SH-SY5Y (cell line): ENCODE measurements at regions not wholly inside any gene's neighbourhood (a gene's known extent, or its start where the extent isn't known, plus 50 kb on each side); places are given as distances from the start of the nearest gene placed in this dataset.

Experiments used
- GATA2 ChIP-seq: IDR thresholded peaks from 2 replicates; pipeline ENCODE4 v1.6.1; 2011; ENCODE audit warnings: mild to moderate bottlenecking, low read depth, low read length
- GATA3 ChIP-seq: IDR thresholded peaks from 2 replicates; pipeline ENCODE4 v1.6.1; 2011; ENCODE audit warnings: low read depth, mild to moderate bottlenecking, low read length, moderate library complexity

DNA sequence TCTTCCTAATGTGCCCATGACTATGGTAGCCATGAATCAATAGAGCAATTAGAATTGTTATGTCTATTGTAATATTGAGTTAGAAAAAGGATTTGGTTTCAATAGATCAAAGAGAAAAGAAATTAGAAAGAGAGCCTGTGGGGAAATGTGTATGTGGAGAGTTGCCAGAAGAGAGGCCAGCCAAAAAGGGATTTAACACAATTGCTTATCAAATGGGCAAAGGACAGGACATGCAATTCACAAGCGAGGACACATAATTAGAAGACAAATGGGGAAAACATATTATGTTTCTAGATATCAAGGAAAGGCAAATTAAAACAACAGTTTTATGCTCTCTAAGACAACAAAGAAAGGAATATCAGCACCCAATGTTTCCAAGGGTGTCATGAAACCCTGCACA lies 403.2 kb upstream of the KLHL29 start:
- no peak for TF ChIP-seq GATA2
- no peak for TF ChIP-seq GATA3

- TF ChIP-seq GATA2 (no peak), GATA3 (no peak)
Observed at GRCh38 chr2:22990246-22990645, 394.7 kb upstream of the KLHL29 start.

DNA sequence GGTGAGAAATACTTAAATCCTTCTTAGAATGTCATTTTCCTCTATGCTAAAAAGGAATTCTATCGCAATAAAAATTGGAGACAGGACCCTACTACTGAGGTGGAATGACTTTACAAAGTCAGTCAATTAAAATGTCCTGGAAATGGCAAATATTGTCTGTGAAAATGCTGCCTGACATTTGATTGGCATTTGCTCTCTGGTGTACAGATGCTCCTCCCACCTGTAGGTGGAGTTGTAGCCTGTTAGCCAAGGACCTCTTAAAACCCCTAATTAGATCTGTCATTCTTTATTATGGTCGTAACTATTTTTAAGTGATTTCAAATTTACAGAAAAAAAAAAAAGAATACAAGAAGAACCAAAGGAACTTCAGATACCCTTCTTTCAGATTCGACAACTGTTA lies 393.1 kb upstream of the KLHL29 start:
- TF ChIP-seq GATA3 (no peak), GATA2 (no peak)

DNA sequence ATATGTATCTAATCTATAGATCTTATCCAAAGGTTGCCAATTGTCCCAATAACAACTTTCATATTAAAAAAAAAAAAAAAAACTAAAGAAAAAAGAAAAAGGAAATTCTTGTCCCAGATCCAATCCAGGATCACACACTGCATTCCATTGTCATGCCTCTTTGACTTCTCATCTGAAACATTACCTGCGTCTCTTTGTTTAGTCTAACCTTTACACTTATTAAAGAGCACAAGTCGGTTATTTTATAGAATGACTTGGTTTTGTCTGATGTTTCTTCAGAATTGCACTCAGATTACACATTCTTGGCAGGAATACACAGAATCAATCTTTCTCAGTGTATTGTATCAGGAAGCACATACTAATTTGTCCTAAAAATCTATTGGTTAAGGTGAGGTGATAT lies 392.5 kb upstream of the KLHL29 start:
- TF ChIP-seq GATA2 (no peak), GATA3 (no peak)

DNA sequence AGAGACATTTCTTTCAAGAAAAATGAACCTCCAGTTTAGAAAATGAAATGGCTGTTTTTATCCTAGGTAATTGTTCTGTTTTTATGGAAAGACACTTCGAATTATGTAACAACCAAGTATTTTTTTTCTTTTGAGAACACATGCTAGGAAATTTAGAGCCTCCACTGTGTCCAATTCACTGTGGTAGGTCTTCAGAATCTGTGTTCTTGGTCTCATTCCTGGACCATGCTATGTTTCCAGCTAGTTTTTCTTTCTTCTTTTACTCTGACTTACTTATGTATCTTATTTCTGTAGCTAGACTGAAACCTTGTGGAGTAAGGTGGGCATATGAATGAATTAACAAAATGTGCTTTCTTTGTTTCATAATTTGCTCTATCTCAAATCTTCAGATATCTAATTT lies 391.7 kb upstream of the KLHL29 start:
- no peak for TF ChIP-seq GATA2
- TF ChIP-seq GATA3: no peak

- TF ChIP-seq GATA2 (peak; percentile 40), GATA3 (no peak)
Observed at GRCh38 chr2:22995576-22995975, 389.4 kb upstream of the KLHL29 start.

- TF ChIP-seq GATA2 (no peak), GATA3 (no peak)
Observed at GRCh38 chr2:22996911-22997310, 388.1 kb upstream of the KLHL29 start.

DNA sequence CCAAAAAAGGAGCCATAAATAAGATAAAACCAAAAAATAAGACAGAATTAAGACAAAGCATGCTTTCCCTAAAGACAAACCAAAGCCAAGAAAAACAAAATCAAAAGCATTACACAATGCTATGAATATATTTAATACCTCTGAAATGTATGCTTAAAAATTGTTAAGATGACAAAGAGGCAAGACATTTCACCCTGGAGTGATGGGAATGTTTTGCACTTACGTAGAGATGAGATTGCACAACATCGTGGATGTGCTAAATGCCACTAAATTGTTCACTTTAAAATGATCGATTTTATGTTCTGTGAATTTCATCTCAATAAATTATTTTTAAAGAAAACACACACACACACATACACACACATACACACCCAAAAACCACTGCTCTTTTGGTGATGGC lies 386.6 kb upstream of the KLHL29 start:
- TF ChIP-seq GATA2 (no peak), GATA3 (no peak)

- no peak for TF ChIP-seq GATA3
- no peak for TF ChIP-seq GATA2
Observed at GRCh38 chr2:22999951-23000350, 385.0 kb upstream of the KLHL29 start.

DNA sequence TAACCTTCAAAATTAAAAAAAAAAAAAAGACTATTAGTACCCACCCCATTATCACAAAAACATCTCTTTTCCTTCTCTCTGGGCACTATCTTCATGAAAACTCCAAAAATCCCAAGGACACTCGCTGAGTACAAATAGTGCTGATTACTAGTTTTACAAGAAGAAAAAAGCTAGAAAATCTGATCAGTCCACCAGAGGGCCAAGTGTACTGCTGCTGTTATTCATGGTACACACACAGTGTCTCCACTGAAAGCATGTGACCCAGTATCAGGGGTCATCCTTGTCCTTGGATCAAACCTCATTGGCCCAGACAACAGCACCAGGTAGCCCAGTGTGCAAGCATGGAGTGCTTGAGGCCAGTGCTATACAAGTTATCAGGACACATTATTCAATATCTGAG lies 382.7 kb upstream of the KLHL29 start:
- TF ChIP-seq GATA3: no peak
- no peak for TF ChIP-seq GATA2

DNA sequence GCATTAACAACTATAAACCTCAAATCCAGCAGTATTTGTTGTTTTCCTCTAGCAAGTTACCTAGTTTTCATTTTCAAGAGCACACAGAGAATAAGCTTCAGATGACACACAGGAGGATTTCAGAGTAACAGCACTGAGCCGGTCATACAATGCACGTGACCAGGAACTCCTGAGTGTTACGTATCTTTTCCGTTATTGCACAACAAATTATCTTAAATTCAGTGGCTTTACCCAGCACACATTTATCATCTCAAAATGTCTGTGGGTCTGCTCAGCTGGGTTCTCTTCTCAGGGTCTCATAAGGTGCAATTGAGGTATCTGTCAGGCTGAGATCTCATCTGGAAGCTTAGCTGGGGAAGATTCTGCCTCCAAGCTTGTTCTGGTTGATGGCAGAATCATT lies 379.5 kb upstream of the KLHL29 start:
- TF ChIP-seq GATA2: no peak
- no peak for TF ChIP-seq GATA3

DNA sequence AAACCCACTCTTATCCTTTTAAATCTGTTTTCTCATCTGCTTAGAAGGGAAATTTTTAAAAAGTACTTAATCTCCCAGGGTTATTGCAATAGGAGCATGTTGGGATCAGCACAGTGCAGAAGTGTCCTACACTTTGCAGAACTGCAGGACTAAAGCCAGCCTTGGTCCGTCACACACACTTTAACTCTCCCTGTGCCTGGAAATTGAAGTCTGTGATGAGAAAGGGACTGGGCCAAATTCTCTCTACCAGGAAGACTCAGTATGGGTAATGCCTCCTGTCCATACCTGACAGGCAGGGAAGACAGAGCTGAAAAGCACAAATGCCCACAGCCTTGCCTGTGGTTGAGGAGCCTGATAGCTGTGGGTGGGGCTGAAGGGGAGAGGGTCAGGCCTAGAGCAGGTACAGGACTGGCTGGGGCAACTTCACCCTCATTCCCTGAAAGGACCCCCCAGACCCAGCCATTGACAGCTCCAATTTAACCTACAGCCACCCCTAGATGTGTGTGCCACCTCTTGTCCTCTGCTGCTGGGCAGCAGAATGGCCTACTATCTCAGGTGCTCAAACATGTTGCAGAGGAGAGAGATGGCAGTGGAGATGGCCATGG lies 377.2 kb upstream of the KLHL29 start:
- TF ChIP-seq GATA2: no peak
- TF ChIP-seq GATA3: no peak

DNA sequence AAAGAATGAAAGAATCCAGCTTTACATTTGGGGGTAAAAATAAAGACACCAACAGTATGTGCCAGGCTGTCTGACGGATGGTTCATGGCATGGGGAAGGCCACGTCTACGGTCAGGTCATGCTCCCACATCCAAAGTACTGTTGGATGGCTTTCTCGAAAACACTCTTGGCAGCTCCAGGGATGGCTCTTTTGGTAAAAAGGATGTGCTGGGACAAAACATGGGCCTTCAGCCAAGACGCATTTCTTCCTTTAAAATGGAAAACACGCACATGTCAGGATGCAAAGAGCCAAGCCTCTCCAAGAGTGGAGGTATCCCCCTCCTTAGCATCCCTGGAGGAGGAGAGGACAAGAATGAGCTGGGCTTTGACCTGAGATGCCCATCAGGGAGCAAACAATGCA lies 376.5 kb upstream of the KLHL29 start:
- TF ChIP-seq GATA3 (no peak), GATA2 (no peak)

GRCh38 chr2:23008951-23009350 lies 376.0 kb upstream of the KLHL29 start:
- no peak for TF ChIP-seq GATA2
- TF ChIP-seq GATA3: no peak

- TF ChIP-seq GATA2: no peak
- TF ChIP-seq GATA3: no peak
Observed at GRCh38 chr2:23009545-23010149, 375.3 kb upstream of the KLHL29 start.

DNA sequence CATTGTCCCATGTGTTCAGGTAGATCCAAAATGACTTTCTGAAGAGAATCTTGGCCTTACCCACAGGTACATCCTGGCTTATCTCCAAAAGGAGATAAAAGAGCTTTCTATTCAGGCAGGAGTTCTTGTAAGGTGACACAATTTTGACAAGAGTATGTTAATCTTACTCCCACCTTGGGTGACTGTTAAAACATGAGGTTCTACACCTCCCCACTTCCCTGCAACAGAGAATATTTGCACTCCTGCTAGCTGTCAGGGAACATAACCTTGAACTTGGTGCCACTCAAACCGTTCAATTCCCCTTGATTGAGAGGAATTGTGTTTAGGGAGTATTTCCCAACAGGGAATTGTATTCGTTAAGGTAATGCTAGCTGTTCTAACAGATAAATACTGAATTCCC lies 372.5 kb upstream of the KLHL29 start:
- TF ChIP-seq GATA3 (no peak), GATA2 (no peak)
